ENCODE measurements at regions not wholly inside any gene's neighbourhood (a gene's known extent, or its start where the extent isn't known, plus 50 kb on each side); places are given as distances from the start of the nearest gene placed in this dataset.

DNA sequence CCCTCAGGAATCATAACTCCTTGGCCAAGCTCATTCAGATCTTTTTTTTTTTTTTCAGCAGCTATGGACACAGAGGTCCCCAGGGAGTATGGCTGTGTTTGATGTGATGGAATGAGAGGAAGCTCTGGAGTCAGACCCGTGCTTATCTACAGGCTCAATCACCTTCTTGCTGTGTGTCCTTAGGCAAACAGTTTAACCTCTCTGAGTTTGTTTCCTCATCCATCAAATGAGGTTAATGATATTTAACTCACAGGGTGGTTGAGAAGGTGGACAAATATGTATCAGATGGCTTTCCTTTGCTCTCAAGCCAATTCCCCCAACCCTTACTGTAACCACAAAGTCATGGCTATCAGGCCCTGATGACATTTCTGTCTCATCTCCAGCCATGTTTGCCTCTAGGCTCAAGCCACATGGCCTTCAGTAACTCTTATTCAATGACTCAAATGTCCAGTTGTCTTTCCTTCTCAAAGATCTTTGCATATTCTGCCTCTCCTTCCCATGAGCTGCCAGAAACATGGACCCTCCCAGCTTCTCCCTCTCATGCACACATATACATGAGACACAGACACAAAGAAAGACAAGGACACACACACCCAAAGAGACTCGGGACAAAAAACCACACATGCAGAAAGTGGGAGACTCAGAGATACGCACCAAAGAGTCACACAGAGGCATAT, 303.5 kb upstream of the KAZN start:
- Histone ChIP-seq H3K4me3 (replicated peaks in 1 of 3; ENCODE audit: low read depth in 2 of 3, low read length in 3 of 3) (no peak overlapping the region), H3K79me2 (ENCODE audit: insufficient read depth, low read length) (no peaks in the 10 kb centered on the region), H2AFZ (ENCODE audit: insufficient read depth, low read depth, low read length, poor library complexity, severe bottlenecking) (no peak overlapping the region), H3K36me3 (replicated peaks in 1 of 2; ENCODE audit: control insufficient read depth in 1 of 2, insufficient read depth in 2 of 2, low read length in 2 of 2) (no peaks in the 10 kb centered on the region), H3K27me3 (ENCODE audit: control insufficient read depth in 2 of 2, insufficient read depth in 2 of 2, low read length in 2 of 2) (no peaks in the 10 kb centered on the region), H3K4me1 (ENCODE audit: control insufficient read depth in 1 of 2, insufficient read depth in 2 of 2, low read length in 2 of 2) (no peaks in the 10 kb centered on the region), H3K9ac (ENCODE audit: insufficient read depth, low read length, poor library complexity, severe bottlenecking) (no peak overlapping the region), H3K9me3 (replicated peaks in 1 of 2; ENCODE audit: control insufficient read depth in 1 of 2, insufficient read depth in 1 of 2, low read length in 2 of 2) (no peaks in the 10 kb centered on the region), H3K4me2 (replicated peaks; ENCODE audit: extremely low read depth, low read length, poor library complexity, severe bottlenecking) (no peak overlapping the region), H4K20me1 (ENCODE audit: insufficient read depth, low read length) (no peaks in the 10 kb centered on the region), H3K27ac (ENCODE audit: low read depth in 1 of 2, low read length in 2 of 2) (no peak overlapping the region)
- H3K36me3 Mint-ChIP-seq, result no peaks in the 10 kb centered on the region
- H3K27me3 Mint-ChIP-seq (ENCODE audit: low read depth in 3 of 3), result peaks cover 0 to 4% (median 2%) of the 10 kb centered on the region in 3 donors
- DNase-seq, result no peak
- no peak overlapping the region for H3K27ac Mint-ChIP-seq
- no peak overlapping the region for H3K4me3 Mint-ChIP-seq
- no peaks in the 10 kb centered on the region for H3K4me1 Mint-ChIP-seq
- intact Hi-C loops (cut with micrococcal nuclease), result no loop called here
- TF ChIP-seq, protein P1, sequence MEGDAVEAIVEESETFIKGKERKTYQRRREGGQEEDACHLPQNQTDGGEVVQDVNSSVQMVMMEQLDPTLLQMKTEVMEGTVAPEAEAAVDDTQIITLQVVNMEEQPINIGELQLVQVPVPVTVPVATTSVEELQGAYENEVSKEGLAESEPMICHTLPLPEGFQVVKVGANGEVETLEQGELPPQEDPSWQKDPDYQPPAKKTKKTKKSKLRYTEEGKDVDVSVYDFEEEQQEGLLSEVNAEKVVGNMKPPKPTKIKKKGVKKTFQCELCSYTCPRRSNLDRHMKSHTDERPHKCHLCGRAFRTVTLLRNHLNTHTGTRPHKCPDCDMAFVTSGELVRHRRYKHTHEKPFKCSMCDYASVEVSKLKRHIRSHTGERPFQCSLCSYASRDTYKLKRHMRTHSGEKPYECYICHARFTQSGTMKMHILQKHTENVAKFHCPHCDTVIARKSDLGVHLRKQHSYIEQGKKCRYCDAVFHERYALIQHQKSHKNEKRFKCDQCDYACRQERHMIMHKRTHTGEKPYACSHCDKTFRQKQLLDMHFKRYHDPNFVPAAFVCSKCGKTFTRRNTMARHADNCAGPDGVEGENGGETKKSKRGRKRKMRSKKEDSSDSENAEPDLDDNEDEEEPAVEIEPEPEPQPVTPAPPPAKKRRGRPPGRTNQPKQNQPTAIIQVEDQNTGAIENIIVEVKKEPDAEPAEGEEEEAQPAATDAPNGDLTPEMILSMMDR (IDR thresholded peaks at IDR 0.05), result no peak
- 96% methylated on average over 2 of the region's 3 CpGs for WGBS (ENCODE audit: insufficient coverage)
- H3K9me3 Mint-ChIP-seq, result peaks cover 0 to 3% (median 0%) of the 10 kb centered on the region in 7 donors

DNA sequence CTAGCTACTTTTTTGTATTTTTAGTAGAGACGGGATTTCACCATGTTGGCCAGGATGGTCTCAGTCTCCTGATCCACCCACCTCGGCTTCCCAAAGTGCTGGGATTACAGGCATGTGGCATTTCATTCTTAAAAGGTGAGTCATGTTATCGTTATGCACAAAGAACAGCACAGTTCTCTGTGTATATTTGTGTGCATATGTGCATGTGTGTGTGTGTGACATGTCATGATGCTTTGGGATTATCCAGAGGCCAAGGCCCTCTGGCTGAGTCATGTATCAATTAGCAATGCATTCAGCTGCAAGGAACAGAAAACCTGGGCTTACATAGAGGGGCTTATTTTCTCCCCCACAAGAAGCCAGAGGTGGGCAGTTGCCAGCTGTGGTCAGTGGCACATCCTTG, 301.7 kb upstream of the KAZN start:
- no peaks in the 10 kb centered on the region for H3K36me3 ChIP-seq (replicated peaks in 1 of 2; ENCODE audit: control insufficient read depth in 1 of 2, insufficient read depth in 2 of 2, low read length in 2 of 2)
- H3K27ac ChIP-seq (ENCODE audit: low read depth in 1 of 2, low read length in 2 of 2), result no peak overlapping the region
- Mint-ChIP-seq H3K4me3 (no peak overlapping the region), H3K4me1 (no peaks in the 10 kb centered on the region), H3K9me3 (peaks cover 0 to 3% (median 0%) of the 10 kb centered on the region in 7 donors), H3K27me3 (ENCODE audit: low read depth in 3 of 3) (peaks cover 0 to 4% (median 3%) of the 10 kb centered on the region in 3 donors), H3K27ac (no peak overlapping the region), H3K36me3 (no peaks in the 10 kb centered on the region)
- no peaks in the 10 kb centered on the region for H3K9me3 ChIP-seq (replicated peaks in 1 of 2; ENCODE audit: control insufficient read depth in 1 of 2, insufficient read depth in 1 of 2, low read length in 2 of 2)
- TF ChIP-seq, protein P1 (IDR thresholded peaks at IDR 0.05), result no peak
- no peak for DNase-seq
- intact Hi-C loops (cut with micrococcal nuclease), result no loop called here
- no peaks in the 10 kb centered on the region for H3K4me1 ChIP-seq (ENCODE audit: control insufficient read depth in 1 of 2, insufficient read depth in 2 of 2, low read length in 2 of 2)
- no peak overlapping the region for H3K4me2 ChIP-seq (replicated peaks; ENCODE audit: extremely low read depth, low read length, poor library complexity, severe bottlenecking)
- H3K9ac ChIP-seq (ENCODE audit: insufficient read depth, low read length, poor library complexity, severe bottlenecking), result no peak overlapping the region
- no peaks in the 10 kb centered on the region for H3K27me3 ChIP-seq (ENCODE audit: control insufficient read depth in 2 of 2, insufficient read depth in 2 of 2, low read length in 2 of 2)
- no peak overlapping the region for H2AFZ ChIP-seq (ENCODE audit: insufficient read depth, low read depth, low read length, poor library complexity, severe bottlenecking)
- WGBS (ENCODE audit: insufficient coverage), result 91% methylated on average over 3 of the region's 3 CpGs
- H3K4me3 ChIP-seq (replicated peaks in 1 of 3; ENCODE audit: low read depth in 2 of 3, low read length in 3 of 3), result no peak overlapping the region
- no peaks in the 10 kb centered on the region for H4K20me1 ChIP-seq (ENCODE audit: insufficient read depth, low read length)
- H3K79me2 ChIP-seq (ENCODE audit: insufficient read depth, low read length), result no peaks in the 10 kb centered on the region
